ENCODE measurements at regions not wholly inside any gene's neighbourhood (a gene's known extent, or its start where the extent isn't known, plus 50 kb on each side); places are given as distances from the start of the nearest gene placed in this dataset.

- CTCF ChIA-PET (ENCODE audit: partially characterized antibody): interaction anchor here (1.1 kb wide), 1 partner anchor 19 kb away, joined by 3 read pairs; no protein-coding TSS in a partner anchor
- Histone ChIP-seq H3K4me3 (ENCODE audit: extremely low read depth in 1 of 4, insufficient read depth in 2 of 4, low read depth in 3 of 4, low read length in 4 of 4) (no peak overlapping the region), H3K9me3 (ENCODE audit: insufficient read depth in 2 of 2, low read depth in 1 of 2, low read length in 1 of 2) (no peaks in the 10 kb centered on the region), H4K8ac (ENCODE audit: extremely low read depth, insufficient read depth, low read length) (no peak overlapping the region), H3K27me3 (replicated peaks in 1 of 4; ENCODE audit: control insufficient read depth in 3 of 4, extremely low read depth in 1 of 4, insufficient read depth in 3 of 4, low read length in 3 of 4) (no peaks in the 10 kb centered on the region), H3K4ac (replicated peaks; ENCODE audit: insufficient read length, low read depth, low read length) (no peak overlapping the region), H3K79me2 (ENCODE audit: control insufficient read depth in 1 of 2, insufficient read depth in 2 of 2, low read length in 2 of 2) (no peaks in the 10 kb centered on the region), H3K23me2 (ENCODE audit: low read depth, low read length) (no peaks in the 10 kb centered on the region), H3K9ac (replicated peaks in 1 of 4; ENCODE audit: extremely low read depth in 1 of 4, low read depth in 3 of 4, low read length in 3 of 4) (no peak overlapping the region), H4K91ac (replicated peaks; ENCODE audit: insufficient read length, low read length) (no peak overlapping the region), H2AK5ac (ENCODE audit: low read depth, low read length) (no peak overlapping the region), H3K56ac (replicated peaks; ENCODE audit: insufficient read length, low read depth, low read length) (no peak overlapping the region), H3K4me2 (ENCODE audit: insufficient read depth in 1 of 2, low read depth in 2 of 2, low read length in 2 of 2) (no peak overlapping the region), H2BK12ac (ENCODE audit: low read depth, low read length) (no peak overlapping the region), H4K20me1 (replicated peaks in 1 of 2; ENCODE audit: control insufficient read depth in 1 of 2, insufficient read depth in 2 of 2, low read length in 2 of 2) (no peaks in the 10 kb centered on the region), H3K14ac (ENCODE audit: insufficient read length) (no peak overlapping the region), H2BK120ac (replicated peaks; ENCODE audit: low read depth, low read length) (no peak overlapping the region), H3K23ac (ENCODE audit: insufficient read length) (no peak overlapping the region), H3K79me1 (ENCODE audit: low read depth, low read length) (no peaks in the 10 kb centered on the region), H3K27ac (ENCODE audit: low read depth, low read length) (no peak overlapping the region), H2BK20ac (ENCODE audit: low read length) (no peak overlapping the region), H2BK5ac (ENCODE audit: low read depth, low read length) (no peak overlapping the region), H3K4me1 (replicated peaks in 1 of 4; ENCODE audit: control insufficient read depth in 3 of 4, insufficient read depth in 4 of 4, low read length in 3 of 4) (peaks cover 0 to 10% (median 8%) of the 10 kb centered on the region in 4 experiments; a peak in 2 of 7 replicates), H2AFZ (ENCODE audit: low read length) (peak overlapping the region; percentile 71; the same call in 1 of the 2 replicates), H4K5ac (ENCODE audit: insufficient read length, low read depth, low read length) (no peak overlapping the region), H3K18ac (ENCODE audit: extremely low read depth, low read length) (no peak overlapping the region), H2BK15ac (ENCODE audit: low read length) (no peak overlapping the region), H3K36me3 (ENCODE audit: control insufficient read depth in 2 of 4, insufficient read depth in 4 of 4, low read length in 3 of 4) (no peaks in the 10 kb centered on the region)
- DNase-seq (ENCODE audit: low read depth in 1 of 2, low spot score in 2 of 2): no peak
- 78% methylated on average over 5 of the region's 5 CpGs; no CpG with 5 or more reads in 1 of the 2 experiments for WGBS, 2 experiments (ENCODE audit: extremely low coverage in 1 of 2, insufficient coverage in 1 of 2, insufficient read length in 1 of 2, insufficient replicate concordance in 2 of 2, low coverage in 1 of 2, low lambda C conversion rate in 2 of 2, missing lambda C conversion rate in 1 of 2)
- FAIRE-seq: peak; percentile 48
- POLR2A ChIA-PET (ENCODE audit: partially characterized antibody): interaction anchor here (0.6 kb wide), 1 partner anchor 227 kb away, joined by 5 read pairs; no protein-coding TSS in a partner anchor
- TF ChIP-seq YY1 (IDR thresholded peaks at IDR 0.05; ENCODE audit: low read depth, low read length) (peak; percentile 66; the same call in 1 of the 2 replicates), TBP (IDR thresholded peaks at IDR 0.05; ENCODE audit: low read depth, low read length) (no peak), TAF1 (IDR thresholded peaks at IDR 0.05; ENCODE audit: low read depth, low read length) (no peak), TCF12 (IDR thresholded peaks at IDR 0.05; ENCODE audit: low read depth, low read length) (no peak)
Measured at GRCh38 chr10:88045656-88046415, 182.4 kb downstream of the PTEN start.

Measured in H1 (cell line).